ENCODE measurements at regions not wholly inside any gene's neighbourhood (a gene's known extent, or its start where the extent isn't known, plus 50 kb on each side); places are given as distances from the start of the nearest gene placed in this dataset.

GRCh38 chr22:48706934-48707762 is 1120.5 kb downstream of the BRD1 start:
- 59 to 80% methylated on average over 2 to 5 of the region's 15 CpGs for WGBS, 2 donors
- Histone ChIP-seq H3K9me3 (no peaks in the 10 kb centered on the region), H3K36me3 (no peaks in the 10 kb centered on the region), H3K27me3 (no peaks in the 10 kb centered on the region), H3K27ac (no peak overlapping the region), H3K4me1 (peaks cover 0 to 9% (median 0%) of the 10 kb centered on the region in 3 donors), H3K4me3 (no peak overlapping the region)
- intact Hi-C loops (cut with DNase I) = no loop called here
- TF ChIP-seq CTCF (IDR thresholded peaks at IDR 0.05) (no peak), POLR2A (IDR thresholded peaks at IDR 0.05) (no peak)
- no peak for DNase-seq

- no peaks in the 10 kb centered on the region for H3K27me3 ChIP-seq
- H3K4me1 ChIP-seq = peaks cover 0 to 9% (median 0%) of the 10 kb centered on the region in 3 donors
- DNase-seq = no peak
- TF ChIP-seq CTCF (IDR thresholded peaks at IDR 0.05) = no peak
- TF ChIP-seq POLR2A (IDR thresholded peaks at IDR 0.05) = no peak
- WGBS, 2 donors = 79 to 83% methylated on average over 9 to 14 of the region's 16 CpGs
- no peak overlapping the region for H3K27ac ChIP-seq
- no peaks in the 10 kb centered on the region for H3K36me3 ChIP-seq
- no peak overlapping the region for H3K4me3 ChIP-seq
- H3K9me3 ChIP-seq = no peaks in the 10 kb centered on the region
- intact Hi-C loops (cut with DNase I) = no loop called here
Measured at GRCh38 chr22:48705917-48706605, 1121.6 kb downstream of the BRD1 start.

- no peaks in the 10 kb centered on the region for H3K9me3 ChIP-seq
- no peak for DNase-seq
Measured at GRCh38 chr22:48705159-48705916, 1122.3 kb downstream of the BRD1 start.

GRCh38 chr22:48704335-48704734 is 1123.3 kb downstream of the BRD1 start:
- H3K9me3 ChIP-seq = no peaks in the 10 kb centered on the region
- DNase-seq = no peak
- no peaks in the 10 kb centered on the region for H3K36me3 ChIP-seq
- intact Hi-C loops (cut with DNase I) = no loop called here
- TF ChIP-seq CTCF (IDR thresholded peaks at IDR 0.05) = no peak
- no peak for TF ChIP-seq POLR2A (IDR thresholded peaks at IDR 0.05)
- H3K27ac ChIP-seq = no peak overlapping the region
- no peaks in the 10 kb centered on the region for H3K27me3 ChIP-seq
- H3K4me1 ChIP-seq = peaks cover 0 to 9% (median 0%) of the 10 kb centered on the region in 3 donors
- no peak overlapping the region for H3K4me3 ChIP-seq
- WGBS, 2 donors = 74 to 75% methylated on average over 6 to 9 of the region's 13 CpGs

More at GRCh38 chr22:48705159-48705916, 1122.3 kb downstream of the BRD1 start:
- H3K4me1 ChIP-seq = peaks cover 0 to 9% (median 0%) of the 10 kb centered on the region in 3 donors
- intact Hi-C loops (cut with DNase I) = no loop called here
- no peak overlapping the region for H3K4me3 ChIP-seq
- no peak for TF ChIP-seq POLR2A (IDR thresholded peaks at IDR 0.05)
- no peak for TF ChIP-seq CTCF (IDR thresholded peaks at IDR 0.05)
- no peak overlapping the region for H3K27ac ChIP-seq
- no peaks in the 10 kb centered on the region for H3K27me3 ChIP-seq
- no peaks in the 10 kb centered on the region for H3K36me3 ChIP-seq
- WGBS, 2 donors = 69 to 76% methylated on average over 12 to 15 of the region's 18 CpGs

All from esophagus squamous epithelium (tissue), 5 donors.